ENCODE measurements at regions not wholly inside any gene's neighbourhood (a gene's known extent, or its start where the extent isn't known, plus 50 kb on each side); places are given as distances from the start of the nearest gene placed in this dataset.

- TF ChIP-seq, protein P1, sequence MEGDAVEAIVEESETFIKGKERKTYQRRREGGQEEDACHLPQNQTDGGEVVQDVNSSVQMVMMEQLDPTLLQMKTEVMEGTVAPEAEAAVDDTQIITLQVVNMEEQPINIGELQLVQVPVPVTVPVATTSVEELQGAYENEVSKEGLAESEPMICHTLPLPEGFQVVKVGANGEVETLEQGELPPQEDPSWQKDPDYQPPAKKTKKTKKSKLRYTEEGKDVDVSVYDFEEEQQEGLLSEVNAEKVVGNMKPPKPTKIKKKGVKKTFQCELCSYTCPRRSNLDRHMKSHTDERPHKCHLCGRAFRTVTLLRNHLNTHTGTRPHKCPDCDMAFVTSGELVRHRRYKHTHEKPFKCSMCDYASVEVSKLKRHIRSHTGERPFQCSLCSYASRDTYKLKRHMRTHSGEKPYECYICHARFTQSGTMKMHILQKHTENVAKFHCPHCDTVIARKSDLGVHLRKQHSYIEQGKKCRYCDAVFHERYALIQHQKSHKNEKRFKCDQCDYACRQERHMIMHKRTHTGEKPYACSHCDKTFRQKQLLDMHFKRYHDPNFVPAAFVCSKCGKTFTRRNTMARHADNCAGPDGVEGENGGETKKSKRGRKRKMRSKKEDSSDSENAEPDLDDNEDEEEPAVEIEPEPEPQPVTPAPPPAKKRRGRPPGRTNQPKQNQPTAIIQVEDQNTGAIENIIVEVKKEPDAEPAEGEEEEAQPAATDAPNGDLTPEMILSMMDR (conservative IDR thresholded peaks at IDR 0.05; ENCODE audit: low read depth, low read length) = no peak
- TF ChIP-seq EZH2 (IDR thresholded peaks at IDR 0.05; ENCODE audit: low read length, unreplicated experiment) (no peak), EZH2phosphoT487 (IDR thresholded peaks at IDR 0.05; ENCODE audit: borderline replicate concordance, low read length) (no peak)
These were observed 210.1 kb downstream of the KDR start for GRCh38 chr4:54915276-54915675.

Data from PC-3 (cell line).